HG03571 (cell line): ENCODE measurements at regions not wholly inside any gene's neighbourhood (a gene's known extent, or its start where the extent isn't known, plus 50 kb on each side); places are given as distances from the start of the nearest gene placed in this dataset.

Source experiments
- ATAC-seq: cut with Tn5 transposase; IDR thresholded peaks from one replicate; pipeline ENCODE4 v1.9.1; 2021; ENCODE audit not compliant: unreplicated experiment

DNA sequence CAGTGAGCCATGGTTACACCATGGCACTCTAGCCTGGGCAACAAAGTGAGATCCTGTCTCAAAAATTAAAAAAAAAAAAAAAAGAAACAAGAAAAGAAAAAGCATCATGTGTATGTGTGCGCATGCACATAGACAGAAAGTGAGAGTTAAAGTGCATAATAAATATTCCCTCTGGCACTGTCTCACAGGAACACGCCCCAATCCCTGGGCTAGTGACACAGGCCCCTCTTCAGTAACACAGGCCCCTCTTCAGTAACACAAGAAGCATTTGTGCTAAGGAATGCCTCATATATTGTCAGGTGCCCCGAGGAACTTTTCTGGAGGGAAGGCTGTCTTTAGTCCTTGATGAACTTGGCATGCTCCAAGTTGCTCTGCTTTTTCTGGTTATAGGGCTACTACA lies 57.5 kb downstream of the RPL27A start:
- ATAC-seq, result no peak

DNA sequence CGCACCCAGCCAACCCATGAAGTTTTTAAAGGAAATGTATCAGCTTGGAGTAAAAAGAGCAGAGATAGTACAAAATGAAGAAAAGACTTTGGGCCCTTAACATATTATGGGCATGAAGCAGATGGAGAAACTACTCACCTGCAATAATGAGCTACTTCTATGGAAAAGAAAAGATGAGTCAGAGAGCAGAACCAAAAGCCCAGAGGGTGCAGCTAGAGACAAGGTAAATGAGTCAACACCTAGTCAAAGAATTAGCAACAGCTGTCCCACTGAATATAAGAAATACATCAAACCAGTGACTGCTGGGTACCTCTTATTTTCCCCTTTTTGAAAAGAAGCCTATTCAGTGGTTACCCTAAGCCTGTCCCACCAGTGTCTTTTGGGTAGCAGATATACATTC lies 61.8 kb downstream of the RPL27A start:
- no peak for ATAC-seq

DNA sequence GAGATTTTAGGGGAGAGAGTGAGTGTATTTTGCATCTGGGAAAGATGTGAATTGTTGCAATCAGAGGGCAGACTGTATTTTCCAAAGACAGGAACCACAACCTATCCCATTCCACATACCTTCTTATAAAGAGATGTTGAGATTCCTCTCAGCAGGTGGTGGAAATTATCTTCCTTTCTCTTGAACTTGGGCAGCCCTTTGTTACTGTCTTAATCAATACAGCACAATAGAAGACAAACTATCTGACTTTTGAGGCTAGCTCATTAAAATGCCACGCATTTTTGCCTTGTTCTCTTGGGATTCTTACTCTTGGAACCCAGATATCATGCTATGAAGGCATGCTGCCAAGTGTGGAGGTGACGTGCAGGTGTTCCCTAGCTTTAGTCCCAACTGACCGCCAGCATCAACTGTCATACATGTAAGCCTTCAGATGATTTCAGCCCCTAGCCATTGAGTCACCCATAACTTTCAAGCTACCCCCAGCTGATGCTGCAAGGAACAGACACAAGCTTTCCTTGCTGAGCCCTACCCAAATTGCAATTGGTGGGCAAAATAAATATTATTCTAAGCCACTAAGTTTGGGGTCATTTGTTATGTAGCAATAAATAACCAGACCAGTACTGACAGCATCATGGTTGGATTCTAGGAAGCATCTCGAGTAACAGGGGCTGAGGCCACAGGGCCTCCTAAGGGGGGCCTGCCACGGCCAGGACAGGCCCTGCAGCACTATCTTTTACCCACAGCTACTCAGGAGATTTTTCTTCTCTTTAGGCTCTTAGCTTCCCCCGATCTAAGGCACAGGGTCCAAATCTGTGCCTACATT lies 63.0 kb downstream of the RPL27A start:
- no peak for ATAC-seq

- ATAC-seq, result no peak
Observed at GRCh38 chr11:8746331-8746974, 63.9 kb downstream of the RPL27A start.

DNA sequence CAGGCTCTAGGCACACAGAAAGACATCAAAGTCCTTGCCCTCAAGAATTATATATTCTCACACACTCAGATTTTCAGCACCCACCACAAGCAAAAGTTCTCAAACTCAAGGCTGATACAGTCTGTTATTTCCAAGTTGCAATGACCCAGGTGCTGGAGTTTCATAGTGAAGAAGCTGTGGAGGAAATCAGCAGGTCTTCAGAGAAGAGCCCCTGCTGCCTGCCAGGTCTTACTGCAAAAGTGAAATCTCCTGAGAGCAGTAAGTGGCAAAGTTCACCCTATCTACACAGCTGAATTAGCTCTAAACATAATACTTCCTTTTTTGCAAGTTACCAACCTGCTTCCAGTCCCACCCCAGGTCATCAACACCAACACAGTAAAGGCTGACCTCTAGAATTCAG lies 64.6 kb downstream of the RPL27A start:
- no peak for ATAC-seq

DNA sequence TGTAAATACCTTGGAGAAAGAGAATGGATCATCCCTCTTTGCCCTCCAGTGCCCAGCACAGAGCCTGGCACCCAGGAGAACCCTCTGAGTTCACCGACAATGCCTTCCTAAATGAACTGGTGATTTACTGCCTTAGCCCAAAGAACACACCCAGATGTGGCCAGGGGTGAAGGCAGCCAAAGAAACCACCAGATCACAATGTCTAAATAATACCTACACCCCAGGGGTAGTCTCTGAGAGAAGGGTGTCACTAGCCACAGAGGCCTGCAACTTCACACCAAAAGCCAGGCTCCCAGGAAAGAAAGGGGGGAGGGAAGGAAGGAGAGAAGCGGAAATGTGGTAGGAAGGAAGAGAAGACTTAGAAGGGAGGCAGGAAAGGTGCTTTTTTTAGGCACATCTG lies 65.7 kb downstream of the RPL27A start:
- no peak for ATAC-seq

DNA sequence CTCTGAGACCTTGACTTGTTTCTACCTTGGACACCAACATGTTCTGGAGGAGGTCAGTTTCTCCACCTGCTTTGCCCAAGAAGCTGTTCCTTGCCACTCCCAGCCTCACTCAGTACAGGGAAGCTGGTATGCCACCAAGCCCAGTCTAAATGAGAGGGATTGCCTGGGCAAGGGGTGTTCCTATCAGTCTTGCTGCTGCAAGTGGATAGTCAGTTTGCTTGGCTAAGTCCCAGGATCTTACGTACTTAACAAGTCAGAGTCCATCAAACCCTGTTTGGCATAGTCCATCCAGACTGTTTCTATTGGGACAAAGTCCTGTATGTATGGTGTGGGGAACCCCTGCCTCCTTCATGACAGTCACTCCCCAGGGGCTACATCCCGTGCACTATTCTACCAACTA lies 66.6 kb downstream of the RPL27A start:
- ATAC-seq, result no peak

DNA sequence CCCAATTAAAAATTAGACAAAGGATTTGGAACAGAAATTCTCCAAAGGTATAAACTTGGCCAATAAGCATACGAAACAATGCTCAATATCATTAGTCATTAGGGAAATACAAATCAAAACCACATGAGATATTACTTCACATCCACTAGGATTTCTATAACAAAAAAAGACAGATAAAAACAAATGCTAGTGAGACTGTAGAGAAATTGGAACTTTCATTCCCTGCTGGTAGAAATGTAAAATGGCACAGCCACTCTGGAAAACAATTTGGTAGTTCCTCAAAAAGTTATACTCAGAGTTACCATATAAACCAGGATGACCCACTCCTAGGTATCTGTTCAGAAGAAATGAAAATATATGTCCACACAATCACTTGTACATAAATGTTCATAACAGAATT lies 71.6 kb downstream of the RPL27A start:
- ATAC-seq, result no peak

GRCh38 chr11:8756201-8756600 lies 73.6 kb downstream of the RPL27A start:
- ATAC-seq, result no peak

- no peak for ATAC-seq
Observed at GRCh38 chr11:8757047-8757446, 74.5 kb downstream of the RPL27A start.

GRCh38 chr11:8757533-8757932 lies 74.9 kb downstream of the RPL27A start:
- ATAC-seq, result no peak

- ATAC-seq, result no peak
Observed at GRCh38 chr11:8758619-8759169, 76.1 kb downstream of the RPL27A start.

GRCh38 chr11:8759634-8760033 lies 77.0 kb downstream of the RPL27A start:
- no peak for ATAC-seq

GRCh38 chr11:8760896-8761295 lies 78.3 kb downstream of the RPL27A start:
- ATAC-seq, result no peak

DNA sequence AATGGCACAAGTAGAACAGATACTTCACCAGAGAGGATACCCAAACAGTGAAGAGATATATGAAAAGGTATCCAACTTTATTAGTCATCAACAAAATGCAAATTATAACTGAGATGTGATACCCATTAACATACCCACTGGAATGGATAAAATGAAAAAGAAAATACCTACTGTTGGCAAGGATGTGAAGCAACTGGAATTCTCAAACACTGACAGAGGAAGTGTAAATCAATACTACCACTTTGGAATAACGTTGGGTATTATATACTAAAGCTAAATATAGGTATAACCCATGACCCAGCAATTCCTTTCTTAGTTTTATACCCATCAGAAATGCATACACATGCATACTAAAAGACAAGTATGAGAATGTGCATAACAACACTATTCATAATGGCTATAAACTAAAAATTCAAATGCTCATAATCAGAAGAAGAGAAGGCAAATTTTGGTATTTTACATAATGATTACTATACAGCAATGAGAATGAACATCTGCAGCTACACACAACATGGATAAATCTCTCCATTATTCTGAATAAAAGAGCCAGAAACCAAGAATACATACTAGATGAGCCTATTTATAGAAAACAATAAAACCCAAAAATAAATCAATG lies 80.6 kb downstream of the RPL27A start:
- ATAC-seq, result no peak

DNA sequence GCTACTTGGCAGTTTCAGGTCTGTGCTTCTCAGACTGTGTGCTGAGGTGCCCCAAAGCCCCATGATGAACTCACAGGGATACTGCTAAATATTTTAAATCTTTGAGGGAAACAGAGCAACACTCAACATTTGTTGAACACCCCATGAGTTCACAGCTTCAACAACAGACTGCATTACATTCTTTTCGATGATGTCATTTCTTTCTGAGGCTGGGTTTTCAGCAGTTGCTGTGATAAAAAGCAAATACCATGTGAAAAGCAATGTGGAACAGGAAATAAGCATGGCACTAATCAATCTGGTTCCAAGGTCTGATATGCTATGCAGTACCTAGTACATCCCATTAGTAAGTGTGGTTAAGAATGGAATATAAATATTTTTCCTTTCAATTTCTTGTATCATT lies 82.7 kb downstream of the RPL27A start:
- ATAC-seq, result no peak

DNA sequence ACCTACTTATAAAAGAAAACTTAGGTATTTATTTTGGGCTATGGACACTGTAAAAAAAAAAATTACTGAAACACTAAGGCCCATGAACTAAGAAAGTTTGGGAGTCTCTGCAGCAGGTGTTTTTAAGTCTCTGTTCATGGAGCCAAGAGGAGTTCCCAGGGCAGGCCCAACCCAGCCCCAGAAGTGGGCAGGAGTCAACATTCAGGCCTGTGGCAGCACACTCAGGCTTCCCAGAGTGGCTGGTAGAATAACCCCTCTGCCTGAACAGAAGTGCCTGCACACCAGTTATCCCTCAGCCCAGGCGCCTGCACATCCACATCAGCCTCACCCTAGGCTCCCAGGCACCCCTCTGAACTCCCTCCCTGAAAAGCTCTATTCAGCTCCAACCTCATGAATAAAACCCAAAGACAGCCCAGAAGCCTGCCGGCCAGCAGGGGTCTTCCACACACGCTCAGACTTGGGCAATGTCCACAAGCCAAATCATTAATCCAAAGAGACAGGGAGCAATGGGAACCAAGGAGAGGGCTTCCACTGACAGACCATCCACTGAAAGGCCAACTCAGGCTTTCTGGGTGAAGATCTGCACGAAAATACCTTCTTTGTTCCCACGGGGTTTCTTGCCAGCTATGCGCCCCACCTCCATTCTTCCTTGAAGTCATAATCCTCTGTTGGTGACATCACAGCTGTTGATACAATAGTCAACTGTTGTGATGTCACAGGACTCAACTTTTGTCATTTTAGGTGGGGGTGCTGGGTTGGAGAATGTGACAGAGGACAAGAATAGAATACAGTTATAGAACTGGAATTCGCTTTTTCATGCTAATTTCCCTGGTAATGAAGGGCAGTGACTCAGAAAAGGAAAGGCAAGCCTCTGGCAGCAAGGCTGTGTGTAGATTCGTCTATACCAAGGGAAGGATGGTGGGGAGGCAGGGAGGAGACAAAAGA lies 83.7 kb downstream of the RPL27A start:
- no peak for ATAC-seq

GRCh38 chr11:8766988-8767374 lies 84.4 kb downstream of the RPL27A start:
- ATAC-seq, result no peak

GRCh38 chr11:8767466-8768142 lies 85.0 kb downstream of the RPL27A start:
- no peak for ATAC-seq

DNA sequence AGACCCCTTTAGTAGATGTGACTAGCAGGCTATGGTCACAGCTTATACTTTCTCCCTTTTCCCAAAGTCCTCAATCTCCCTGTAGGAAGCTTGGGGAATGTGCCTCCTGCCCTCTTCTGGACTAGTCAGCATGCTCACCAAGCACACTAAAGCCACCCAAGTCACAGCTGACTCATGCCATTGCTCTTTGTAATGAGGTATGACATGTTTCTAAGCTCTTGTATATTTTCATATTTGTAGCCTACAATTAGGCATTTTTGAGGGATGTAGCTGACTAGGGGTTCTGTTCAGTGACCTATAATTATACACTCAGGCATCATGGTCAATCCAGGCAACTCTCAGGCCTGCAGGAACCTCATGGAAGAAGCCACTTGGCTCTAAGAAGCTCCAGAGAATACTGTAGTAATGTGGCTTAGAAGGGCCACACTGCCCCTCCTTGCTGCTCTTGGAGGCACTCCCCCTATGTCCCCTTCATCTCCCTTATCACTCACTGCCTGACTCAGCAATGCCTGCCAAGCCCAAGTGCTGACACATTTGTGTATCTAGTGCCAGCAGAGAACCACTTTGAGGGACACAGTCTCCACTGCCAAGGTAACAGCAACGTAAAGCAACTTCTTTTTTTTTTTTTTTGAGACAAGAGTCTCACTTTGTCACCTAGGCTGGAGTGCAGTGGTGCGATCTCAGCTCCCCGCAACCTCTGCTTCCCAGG lies 86.2 kb downstream of the RPL27A start:
- no peak for ATAC-seq
